Myocyte (in vitro differentiated cells): ENCODE measurements at regions not wholly inside any gene's neighbourhood (a gene's known extent, or its start where the extent isn't known, plus 50 kb on each side); places are given as distances from the start of the nearest gene placed in this dataset.
"Not testable (repeated sequence)": the region's sequence is repeated elsewhere in the genome, so short reads cannot be mapped to it uniquely, and the experiment has no call there.

Experiments
- DNase-seq: peaks from one replicate; pipeline ENCODE4 v3.0.0-alpha.2; 2012; ENCODE audit warnings: low read depth

GRCh38 chr6:19370831-19371230, 466.3 kb upstream of the ID4 start:
- DNase-seq: no peak

GRCh38 chr6:19375613-19376012, 461.6 kb upstream of the ID4 start:
- no peak for DNase-seq

- DNase-seq: no peak
These were observed 459.4 kb upstream of the ID4 start for GRCh38 chr6:19377722-19378121.

GRCh38 chr6:19380293-19380692, 456.9 kb upstream of the ID4 start:
- DNase-seq: no peak

GRCh38 chr6:19382676-19383075, 454.5 kb upstream of the ID4 start:
- no peak for DNase-seq

- no peak for DNase-seq
These were observed 445.2 kb upstream of the ID4 start for GRCh38 chr6:19391926-19392325.

GRCh38 chr6:19394051-19394450, 443.1 kb upstream of the ID4 start:
- no peak for DNase-seq

GRCh38 chr6:19394687-19395086, 442.5 kb upstream of the ID4 start:
- no peak for DNase-seq

GRCh38 chr6:19395316-19395715, 441.9 kb upstream of the ID4 start:
- DNase-seq: no peak

- DNase-seq: peak; percentile 3
These were observed 437.8 kb upstream of the ID4 start for GRCh38 chr6:19399406-19399805.

GRCh38 chr6:19404884-19405283, 432.3 kb upstream of the ID4 start:
- DNase-seq: not testable (repeated sequence)

- DNase-seq: no peak
These were observed 428.8 kb upstream of the ID4 start for GRCh38 chr6:19408331-19408730.

- no peak for DNase-seq
These were observed 426.7 kb upstream of the ID4 start for GRCh38 chr6:19410481-19410880.

GRCh38 chr6:19413323-19413722, 423.8 kb upstream of the ID4 start:
- no peak for DNase-seq

GRCh38 chr6:19415605-19416326, 421.4 kb upstream of the ID4 start:
- no peak for DNase-seq

- DNase-seq: no peak
These were observed 420.4 kb upstream of the ID4 start for GRCh38 chr6:19416811-19417210.

- no peak for DNase-seq
These were observed 419.5 kb upstream of the ID4 start for GRCh38 chr6:19417713-19418112.

GRCh38 chr6:19424853-19425252, 412.3 kb upstream of the ID4 start:
- no peak for DNase-seq

GRCh38 chr6:19427548-19427947, 409.6 kb upstream of the ID4 start:
- no peak for DNase-seq

- DNase-seq: no peak
These were observed 404.1 kb upstream of the ID4 start for GRCh38 chr6:19432966-19433498.

GRCh38 chr6:19434065-19434464, 403.1 kb upstream of the ID4 start:
- DNase-seq: no peak

- DNase-seq: no peak
These were observed 401.4 kb upstream of the ID4 start for GRCh38 chr6:19435755-19436154.

GRCh38 chr6:19438566-19439353, 398.4 kb upstream of the ID4 start:
- DNase-seq: no peak
